Tibial nerve (tissue), 4 donors: ENCODE measurements at regions not wholly inside any gene's neighbourhood (a gene's known extent, or its start where the extent isn't known, plus 50 kb on each side); places are given as distances from the start of the nearest gene placed in this dataset.

Experiments
- DNase-seq, 2 donors: peaks; one replicate each; pipeline ENCODE4 v3.0.0-alpha.2; 2019; ENCODE audit warnings: low spot score in 2 of 2
- H3K27ac ChIP-seq, 4 donors: fragments of 200-600 bp; sonication (generic) in 3 of 4; one replicate each; pipeline ENCODE4 v1.5.1; 2017 to 2019; ENCODE audit warnings: mild to moderate bottlenecking in 1 of 4
- H3K27me3 ChIP-seq, 2 donors: fragments of 200-600 bp; sonication (generic) in 1 of 2; one replicate each; pipeline versions ENCODE4 v1.5.1 to v1.6.0; 2017 to 2019
- H3K36me3 ChIP-seq, 3 donors: fragments of 200-600 bp; sonication (generic); one replicate each; pipeline ENCODE4 v1.5.1; 2018 to 2019
- H3K4me1 ChIP-seq, 4 donors: fragments of 200-600 bp; sonication (generic) in 3 of 4; one replicate each; pipeline ENCODE4 v1.5.1; 2017 to 2019
- H3K4me3 ChIP-seq, 4 donors: fragments of 200-600 bp; sonication (generic) in 3 of 4; one replicate each; pipeline ENCODE4 v1.5.1; 2017 to 2019; ENCODE audit warnings: mild to moderate bottlenecking in 1 of 4, moderate library complexity in 1 of 4
- H3K9me3 ChIP-seq, 4 donors: fragments of 200-600 bp; sonication (generic) in 3 of 4; one replicate each; pipeline ENCODE4 v1.5.1; 2017 to 2019
- CTCF ChIP-seq, 5 experiments: fragments of 200-600 bp in 3 of 5; fragments of 450-650 bp in 2 of 5; sonication (generic) in 3 of 5; IDR thresholded peaks; one replicate each; pipeline ENCODE4 v1.5.1; 2016 to 2019; ENCODE audit warnings: antibody characterized with exemption in 5 of 5, mild to moderate bottlenecking in 3 of 5, moderate library complexity in 2 of 5
- EP300 ChIP-seq, 2 donors: sonication (generic); formaldehyde crosslinking; IDR thresholded peaks; one replicate each; pipeline ENCODE4 v1.6.1; 2017; ENCODE audit warnings: antibody characterized with exemption in 2 of 2, mild to moderate bottlenecking in 1 of 2
- POLR2A ChIP-seq, 2 donors: fragments of 450-650 bp; IDR thresholded peaks; one replicate each; pipeline ENCODE4 v1.6.1; 2017; ENCODE audit warnings: antibody characterized with exemption in 2 of 2, mild to moderate bottlenecking in 2 of 2, moderate library complexity in 2 of 2
- WGBS, 2 donors: methylation state at CpG; one replicate each; pipeline ENCODE4 v1.1.5; 2018; 5-methylcytosine and 5-hydroxymethylcytosine counted together

DNA sequence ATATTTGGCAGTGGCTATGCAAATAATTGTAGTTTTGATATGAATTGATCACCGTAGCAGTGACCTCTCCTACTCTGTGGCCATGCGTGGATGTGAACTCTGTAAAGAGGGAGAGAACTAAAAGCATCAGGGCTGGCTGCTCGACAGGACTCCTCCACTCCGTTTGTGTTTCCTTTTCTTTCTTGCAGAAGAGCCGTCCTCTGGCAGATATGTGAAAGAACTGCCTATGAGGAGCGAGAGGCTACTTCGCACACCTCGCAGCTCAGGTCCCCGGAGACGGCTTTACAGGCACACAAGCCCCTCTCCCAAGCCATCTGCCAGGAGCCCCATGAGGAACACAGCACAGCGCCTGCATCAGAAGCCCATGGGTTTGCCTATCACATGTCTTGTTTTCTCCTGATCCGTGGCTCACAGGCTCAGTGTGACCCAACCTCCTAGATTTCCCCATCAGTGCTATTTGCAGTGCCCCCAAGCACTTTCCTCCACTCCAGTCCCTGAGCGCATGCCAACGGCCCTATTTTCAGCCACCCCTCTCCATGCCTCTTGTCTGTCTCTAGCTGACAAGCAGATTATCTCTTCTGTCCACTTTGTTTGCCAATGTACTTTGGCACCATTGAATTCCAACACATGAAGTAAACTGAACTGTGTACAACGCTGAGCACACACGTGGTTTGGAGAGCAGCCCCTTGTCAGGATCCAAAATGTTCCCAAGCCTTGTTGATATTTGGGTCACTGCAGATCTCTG lies 164.3 kb upstream of the AKR1E2 start:
- H3K4me3 ChIP-seq: no peak overlapping the region
- H3K27me3 ChIP-seq: no peaks in the 10 kb centered on the region
- H3K36me3 ChIP-seq: no peaks in the 10 kb centered on the region
- WGBS, 2 donors: 69 to 83% methylated on average over 16 of the region's 16 CpGs
- peaks cover 0 to 35% (median 8%) of the 10 kb centered on the region in 4 donors for H3K4me1 ChIP-seq
- TF ChIP-seq POLR2A (IDR thresholded peaks at IDR 0.05) (no peak), EP300 (IDR thresholded peaks at IDR 0.05) (peak in 1 of 2 donors; percentile 75), CTCF (IDR thresholded peaks at IDR 0.05) (no peak)
- H3K27ac ChIP-seq: peak overlapping the region in 3 of 4 donors; percentile 13 to 89 (median 84)
- DNase-seq: peak; percentile 46 to 68
- no peaks in the 10 kb centered on the region for H3K9me3 ChIP-seq

DNA sequence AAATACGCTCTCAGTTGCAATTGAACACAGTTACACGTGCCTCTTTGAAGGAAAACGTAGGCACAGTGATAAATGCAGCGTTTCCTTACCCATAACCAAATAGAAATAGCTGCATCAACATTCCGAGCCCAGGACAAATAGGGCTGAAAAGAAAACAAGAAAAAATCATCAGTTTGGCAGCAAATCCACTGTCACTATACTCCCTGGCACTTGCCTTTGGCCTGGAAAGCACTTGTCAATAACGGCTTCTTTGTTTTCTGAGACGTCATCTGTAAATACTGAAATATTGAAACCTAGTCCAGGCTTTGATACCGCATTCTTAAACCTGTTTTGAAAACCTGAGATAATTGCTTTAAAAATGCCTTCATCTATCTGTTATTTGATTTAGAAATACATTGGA lies 167.2 kb upstream of the AKR1E2 start:
- WGBS, 2 donors: 56 to 60% methylated on average over 8 of the region's 8 CpGs
- no peak for DNase-seq
- peaks cover 0 to 47% (median 8%) of the 10 kb centered on the region in 4 donors for H3K4me1 ChIP-seq
- H3K27me3 ChIP-seq: no peaks in the 10 kb centered on the region
- no peaks in the 10 kb centered on the region for H3K36me3 ChIP-seq
- no peaks in the 10 kb centered on the region for H3K9me3 ChIP-seq
- H3K4me3 ChIP-seq: no peak overlapping the region
- no peak overlapping the region for H3K27ac ChIP-seq
- TF ChIP-seq CTCF (IDR thresholded peaks at IDR 0.05): no peak
- TF ChIP-seq POLR2A (IDR thresholded peaks at IDR 0.05): no peak
- no peak for TF ChIP-seq EP300 (IDR thresholded peaks at IDR 0.05)

GRCh38 chr10:4656576-4657194 lies 169.3 kb upstream of the AKR1E2 start:
- no peaks in the 10 kb centered on the region for H3K36me3 ChIP-seq
- whole genome bisulfite sequencing, 2 donors: 20 to 23% methylated on average over 7 of the region's 7 CpGs
- no peaks in the 10 kb centered on the region for H3K9me3 ChIP-seq
- H3K27me3 ChIP-seq: no peaks in the 10 kb centered on the region
- H3K4me1 ChIP-seq: peaks cover 0 to 28% (median 0%) of the 10 kb centered on the region in 4 donors
- peak; percentile 85 to 90 (median 87) for TF ChIP-seq CTCF (IDR thresholded peaks at IDR 0.05)
- peak in 1 of 2 donors; percentile 72 for TF ChIP-seq EP300 (IDR thresholded peaks at IDR 0.05)
- no peak for TF ChIP-seq POLR2A (IDR thresholded peaks at IDR 0.05)
- DNase-seq: peak; percentile 28 to 61
- no peak overlapping the region for H3K4me3 ChIP-seq
- H3K27ac ChIP-seq: no peak overlapping the region

DNA sequence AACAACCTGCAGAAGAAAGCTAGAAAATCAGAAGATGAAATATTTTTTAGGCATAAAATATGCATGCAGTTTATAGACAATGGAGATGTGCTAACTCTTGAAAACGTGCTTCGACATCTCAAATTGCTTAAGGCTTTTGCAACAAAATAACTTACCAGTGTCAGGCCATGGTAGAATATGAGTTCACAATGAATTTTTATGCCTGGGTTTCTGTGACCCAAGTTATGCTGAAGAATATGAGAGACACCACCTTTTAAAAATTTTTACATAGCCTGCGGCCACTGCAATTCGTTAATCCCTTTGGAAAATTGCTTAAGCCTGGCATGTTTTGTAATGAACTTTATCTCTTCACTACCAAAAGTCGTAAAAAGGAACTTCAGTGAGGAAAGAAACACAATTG lies 170.1 kb upstream of the AKR1E2 start:
- 70 to 88% methylated on average over 5 of the region's 5 CpGs for WGBS, 2 donors
- no peak for DNase-seq
- no peak for TF ChIP-seq EP300 (IDR thresholded peaks at IDR 0.05)

GRCh38 chr10:4655406-4655805 lies 170.6 kb upstream of the AKR1E2 start:
- no peaks in the 10 kb centered on the region for H3K9me3 ChIP-seq
- H3K27ac ChIP-seq: peak overlapping the region in 1 of 4 donors; percentile 39
- no peak for DNase-seq
- H3K4me1 ChIP-seq: peaks cover 0 to 25% (median 0%) of the 10 kb centered on the region in 4 donors
- no peaks in the 10 kb centered on the region for H3K27me3 ChIP-seq
- H3K36me3 ChIP-seq: no peaks in the 10 kb centered on the region
- WGBS, 2 donors: 49 to 59% methylated on average over 3 of the region's 3 CpGs
- TF ChIP-seq POLR2A (IDR thresholded peaks at IDR 0.05) (no peak), EP300 (IDR thresholded peaks at IDR 0.05) (no peak), CTCF (IDR thresholded peaks at IDR 0.05) (no peak)
- H3K4me3 ChIP-seq: no peak overlapping the region

More for the DNA sequence above, 170.1 kb upstream of the AKR1E2 start:
- Histone ChIP-seq H3K36me3 (no peaks in the 10 kb centered on the region), H3K4me1 (peaks cover 0 to 21% (median 0%) of the 10 kb centered on the region in 4 donors), H3K27me3 (no peaks in the 10 kb centered on the region), H3K9me3 (no peaks in the 10 kb centered on the region), H3K4me3 (no peak overlapping the region), H3K27ac (no peak overlapping the region)
